Activated T-cell treated with anti-CD3 and anti-CD28 coated beads, Interleukin-2, amount 50 U/mL, for 4 hours (primary cell): ENCODE measurements at regions not wholly inside any gene's neighbourhood (a gene's known extent, or its start where the extent isn't known, plus 50 kb on each side); places are given as distances from the start of the nearest gene placed in this dataset.
"Not testable (repeated sequence)": the region's sequence is repeated elsewhere in the genome, so short reads cannot be mapped to it uniquely, and the experiment has no call there.

Experiments used
- ATAC-seq, 2 donors: fragments of 200-7000 bp; cut with Tn5 transposase; one replicate each; pipeline ENCODE4 v1.10.0; 2021
- DNase-seq: peaks from one replicate; pipeline ENCODE4 v3.0.0-alpha.2; 2020
- H3K27me3 Mint-ChIP-seq: one replicate; pipeline ENCODE4 v1.8.0; 2021; ENCODE audit warnings: low read depth, mixed read lengths
- H3K36me3 Mint-ChIP-seq: one replicate; pipeline ENCODE4 v1.8.0; 2022; ENCODE audit warnings: mixed read lengths; ENCODE audit not compliant: insufficient read depth
- H3K4me1 Mint-ChIP-seq: one replicate; pipeline ENCODE4 v1.8.0; 2021; ENCODE audit warnings: low read depth, mixed read lengths
- H3K4me3 Mint-ChIP-seq: one replicate; pipeline ENCODE4 v1.8.0; 2021; ENCODE audit warnings: mild to moderate bottlenecking, moderate library complexity, mixed read lengths
- H3K9me3 Mint-ChIP-seq: one replicate; pipeline ENCODE4 v1.8.0; 2021; ENCODE audit warnings: mixed read lengths

DNA sequence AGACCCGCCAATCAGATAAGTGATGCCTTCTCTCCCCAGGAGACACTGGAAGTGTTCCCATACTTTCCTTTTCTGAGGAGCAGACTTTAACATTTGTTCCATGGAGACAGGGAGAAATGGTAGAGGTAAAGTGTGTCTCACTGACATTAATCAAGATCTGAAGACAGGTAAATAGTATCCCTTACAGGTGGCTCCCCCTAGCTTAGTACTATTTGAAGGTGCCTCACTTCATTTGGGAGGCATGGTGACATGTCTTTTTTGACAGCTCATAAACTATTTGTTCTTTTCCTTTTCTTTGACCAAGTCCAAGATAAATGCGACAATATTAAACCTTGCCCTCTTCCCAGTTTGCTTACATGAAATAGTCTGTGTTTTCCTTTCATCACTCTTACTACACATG, 485.6 kb upstream of the IL12A start:
- Mint-ChIP-seq H3K36me3 (no peaks in the 10 kb centered on the region), H3K4me3 (no peak overlapping the region), H3K9me3 (peaks cover 6% of the 10 kb centered on the region), H3K4me1 (no peaks in the 10 kb centered on the region), H3K27me3 (no peaks in the 10 kb centered on the region)
- ATAC-seq (no peak), DNase-seq (no peak)

GRCh38 chr3:159510988-159511387, 477.6 kb upstream of the IL12A start:
- H3K36me3 Mint-ChIP-seq, DNase-seq, ATAC-seq, H3K9me3 Mint-ChIP-seq, H3K27me3 Mint-ChIP-seq, H3K4me1 Mint-ChIP-seq, H3K4me3 Mint-ChIP-seq: not testable (repeated sequence)

DNA sequence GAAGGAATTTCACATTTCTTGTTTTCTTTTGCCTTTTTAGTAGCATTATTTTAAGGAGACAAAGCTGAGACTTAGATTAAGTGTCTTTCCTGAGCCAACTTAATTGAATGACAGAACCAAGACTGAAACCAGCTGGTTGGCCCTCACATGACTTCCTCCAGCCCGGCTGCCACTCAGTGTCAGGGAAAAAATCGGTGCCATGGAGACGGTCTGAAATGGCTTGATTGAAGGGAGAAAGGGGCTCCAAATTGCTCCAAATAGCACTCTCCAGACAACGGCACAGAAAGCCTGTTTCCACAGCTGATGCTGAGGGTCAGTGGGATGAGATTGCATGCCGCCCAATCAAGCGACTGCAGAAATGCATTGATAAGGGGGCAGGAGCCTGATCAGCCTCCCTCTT, 475.2 kb upstream of the IL12A start:
- Mint-ChIP-seq H3K4me3 (no peak overlapping the region), H3K4me1 (no peaks in the 10 kb centered on the region), H3K36me3 (no peaks in the 10 kb centered on the region), H3K9me3 (peaks cover 5% of the 10 kb centered on the region), H3K27me3 (no peaks in the 10 kb centered on the region)
- DNase-seq (no peak), ATAC-seq (no peak)

- Mint-ChIP-seq H3K9me3 (peaks cover 4% of the 10 kb centered on the region), H3K27me3 (no peaks in the 10 kb centered on the region)
- ATAC-seq = no peak
Observed at GRCh38 chr3:159513867-159514380, 474.7 kb upstream of the IL12A start.

DNA sequence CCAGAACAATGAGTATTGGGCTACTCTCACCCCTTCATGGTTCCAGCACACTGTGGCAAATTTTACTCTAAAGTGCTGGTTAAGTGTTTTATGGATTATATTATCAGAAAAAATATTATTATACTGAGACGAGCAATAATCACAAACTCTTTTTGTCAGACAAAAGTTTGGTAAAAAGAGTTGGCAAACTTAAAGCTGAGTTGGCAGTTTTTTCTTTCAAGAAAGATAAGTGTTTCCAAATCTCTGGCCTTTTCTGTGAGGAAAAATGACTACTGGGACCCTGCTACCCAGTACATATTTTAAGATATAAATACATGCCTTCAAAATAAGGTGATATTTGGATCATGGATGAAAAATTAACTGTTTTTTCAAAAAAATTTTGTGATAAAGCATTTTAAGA, 471.5 kb upstream of the IL12A start:
- no peaks in the 10 kb centered on the region for H3K27me3 Mint-ChIP-seq

More at GRCh38 chr3:159513867-159514380, 474.7 kb upstream of the IL12A start:
- Mint-ChIP-seq H3K36me3 (no peaks in the 10 kb centered on the region), H3K4me3 (no peak overlapping the region), H3K4me1 (no peaks in the 10 kb centered on the region)
- no peak for DNase-seq

GRCh38 chr3:159520638-159521037, 468.0 kb upstream of the IL12A start:
- no peak for DNase-seq
- Mint-ChIP-seq H3K36me3 (no peaks in the 10 kb centered on the region), H3K4me1 (no peaks in the 10 kb centered on the region), H3K9me3 (no peaks in the 10 kb centered on the region), H3K27me3 (no peaks in the 10 kb centered on the region), H3K4me3 (no peak overlapping the region)
- ATAC-seq = no peak

More for the DNA sequence above, 471.5 kb upstream of the IL12A start:
- no peaks in the 10 kb centered on the region for H3K36me3 Mint-ChIP-seq
- ATAC-seq = no peak
- H3K4me3 Mint-ChIP-seq = no peak overlapping the region
- no peak for DNase-seq
- no peaks in the 10 kb centered on the region for H3K9me3 Mint-ChIP-seq
- no peaks in the 10 kb centered on the region for H3K4me1 Mint-ChIP-seq

GRCh38 chr3:159522276-159522675, 466.4 kb upstream of the IL12A start:
- H3K4me3 Mint-ChIP-seq = no peak overlapping the region
- H3K9me3 Mint-ChIP-seq = no peaks in the 10 kb centered on the region
- no peak for ATAC-seq
- H3K27me3 Mint-ChIP-seq = no peaks in the 10 kb centered on the region
- no peaks in the 10 kb centered on the region for H3K36me3 Mint-ChIP-seq
- DNase-seq = no peak
- no peaks in the 10 kb centered on the region for H3K4me1 Mint-ChIP-seq

- Mint-ChIP-seq H3K27me3 (no peaks in the 10 kb centered on the region), H3K9me3 (no peaks in the 10 kb centered on the region), H3K4me1 (no peaks in the 10 kb centered on the region), H3K36me3 (no peaks in the 10 kb centered on the region), H3K4me3 (no peak overlapping the region)
- ATAC-seq (no peak), DNase-seq (no peak)
Observed at GRCh38 chr3:159528251-159528895, 460.3 kb upstream of the IL12A start.

DNA sequence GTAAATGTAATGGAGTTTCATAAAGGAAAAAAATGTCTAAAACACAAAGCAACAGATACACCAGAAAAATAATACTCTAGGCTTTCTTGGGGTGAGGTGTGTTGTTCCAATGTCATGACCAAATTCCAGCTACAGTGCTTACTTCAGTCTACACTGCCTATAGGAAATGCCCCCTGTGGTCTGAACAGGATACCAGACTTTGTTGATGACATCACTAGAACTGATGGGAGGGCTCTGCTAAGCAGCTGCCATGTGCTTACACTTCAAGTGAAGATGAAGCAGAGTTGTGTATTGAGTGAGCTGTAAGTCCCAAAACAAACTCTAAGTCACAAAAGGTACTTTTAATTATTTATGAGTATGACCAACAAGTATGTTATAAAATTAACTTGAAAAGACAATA, 456.1 kb upstream of the IL12A start:
- Mint-ChIP-seq H3K27me3 (no peaks in the 10 kb centered on the region), H3K9me3 (peaks cover 4% of the 10 kb centered on the region), H3K4me3 (no peak overlapping the region), H3K36me3 (no peaks in the 10 kb centered on the region), H3K4me1 (no peaks in the 10 kb centered on the region)
- ATAC-seq (no peak), DNase-seq (no peak)

GRCh38 chr3:159534496-159534895, 454.1 kb upstream of the IL12A start:
- Mint-ChIP-seq H3K27me3 (no peaks in the 10 kb centered on the region), H3K9me3 (peaks cover 4% of the 10 kb centered on the region), H3K36me3 (no peaks in the 10 kb centered on the region), H3K4me3 (no peak overlapping the region), H3K4me1 (no peaks in the 10 kb centered on the region)
- DNase-seq (no peak), ATAC-seq (no peak)

DNA sequence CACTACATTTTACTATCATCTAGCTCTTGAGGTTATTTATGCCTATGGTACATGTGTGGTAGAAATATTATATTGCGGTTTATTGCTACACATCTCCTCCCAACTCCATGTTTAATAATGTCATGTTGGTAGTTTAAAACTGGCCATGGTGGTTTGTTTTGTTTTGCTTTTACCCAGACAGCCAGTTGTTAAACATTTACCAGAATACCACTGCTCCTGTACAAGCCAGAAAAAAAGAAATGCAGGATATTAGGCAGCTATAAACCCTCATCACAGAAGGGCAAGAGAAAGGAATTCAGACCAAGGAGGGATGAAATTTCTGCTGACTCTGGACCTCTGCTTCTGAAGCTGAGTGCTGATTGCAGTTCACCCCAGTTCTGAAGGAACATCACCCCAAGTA, 451.8 kb upstream of the IL12A start:
- Mint-ChIP-seq H3K36me3 (no peaks in the 10 kb centered on the region), H3K4me3 (no peak overlapping the region), H3K4me1 (no peaks in the 10 kb centered on the region), H3K9me3 (peaks cover 4% of the 10 kb centered on the region), H3K27me3 (no peaks in the 10 kb centered on the region)
- no peak for ATAC-seq
- DNase-seq = no peak

DNA sequence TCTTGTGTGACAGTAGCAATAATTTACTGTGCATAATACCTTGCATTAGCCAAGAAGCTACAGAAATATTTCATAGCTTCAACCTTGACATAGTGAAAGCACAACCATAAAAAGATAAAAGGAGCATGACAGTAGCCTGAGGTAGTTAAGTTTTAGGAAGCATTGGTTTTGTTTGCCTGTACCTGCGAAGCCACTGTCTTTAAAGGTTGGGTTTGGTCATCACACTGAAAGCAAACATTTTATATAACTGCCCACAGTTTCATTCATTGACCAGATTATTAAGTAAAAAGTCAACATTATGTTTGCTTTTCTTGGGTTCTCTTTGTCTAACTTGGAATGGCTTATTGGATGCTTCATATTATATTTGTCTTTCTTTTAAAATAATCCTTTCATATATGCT, 450.1 kb upstream of the IL12A start:
- Mint-ChIP-seq H3K36me3 (no peaks in the 10 kb centered on the region), H3K4me1 (no peaks in the 10 kb centered on the region), H3K27me3 (no peaks in the 10 kb centered on the region), H3K9me3 (peaks cover 4% of the 10 kb centered on the region), H3K4me3 (no peak overlapping the region)
- no peak for ATAC-seq
- DNase-seq = no peak

DNA sequence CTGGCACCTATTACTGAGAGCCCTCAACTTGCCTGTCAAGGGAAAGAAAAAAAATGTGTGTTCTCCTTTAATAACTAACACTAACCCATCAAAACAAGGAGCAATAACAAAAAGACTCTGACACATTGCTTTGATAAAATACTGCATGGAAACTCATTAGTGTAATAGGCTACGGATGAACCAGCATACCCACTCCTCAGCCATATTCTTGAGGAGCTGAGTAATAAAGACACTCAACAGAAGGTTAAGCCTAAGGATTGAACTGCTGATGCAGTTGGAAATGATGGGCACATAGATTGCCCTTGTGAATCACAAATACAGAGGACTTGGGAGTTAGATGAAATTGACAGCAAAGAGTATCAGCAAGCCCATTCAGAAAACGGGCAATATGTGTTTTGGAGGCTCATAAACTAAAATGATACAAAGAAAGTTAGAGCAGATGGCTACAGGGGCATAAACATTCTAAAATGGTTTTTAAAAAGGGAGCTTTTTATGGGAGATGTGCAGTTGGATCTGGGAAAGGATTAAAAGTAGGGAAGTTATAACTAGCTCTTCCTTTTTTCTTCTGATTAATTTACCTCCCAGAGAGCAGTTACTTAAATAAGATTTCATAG, 447.6 kb upstream of the IL12A start:
- Mint-ChIP-seq H3K4me3 (no peak overlapping the region), H3K4me1 (no peaks in the 10 kb centered on the region), H3K27me3 (no peaks in the 10 kb centered on the region), H3K9me3 (no peaks in the 10 kb centered on the region), H3K36me3 (no peaks in the 10 kb centered on the region)
- DNase-seq (no peak), ATAC-seq (no peak)

DNA sequence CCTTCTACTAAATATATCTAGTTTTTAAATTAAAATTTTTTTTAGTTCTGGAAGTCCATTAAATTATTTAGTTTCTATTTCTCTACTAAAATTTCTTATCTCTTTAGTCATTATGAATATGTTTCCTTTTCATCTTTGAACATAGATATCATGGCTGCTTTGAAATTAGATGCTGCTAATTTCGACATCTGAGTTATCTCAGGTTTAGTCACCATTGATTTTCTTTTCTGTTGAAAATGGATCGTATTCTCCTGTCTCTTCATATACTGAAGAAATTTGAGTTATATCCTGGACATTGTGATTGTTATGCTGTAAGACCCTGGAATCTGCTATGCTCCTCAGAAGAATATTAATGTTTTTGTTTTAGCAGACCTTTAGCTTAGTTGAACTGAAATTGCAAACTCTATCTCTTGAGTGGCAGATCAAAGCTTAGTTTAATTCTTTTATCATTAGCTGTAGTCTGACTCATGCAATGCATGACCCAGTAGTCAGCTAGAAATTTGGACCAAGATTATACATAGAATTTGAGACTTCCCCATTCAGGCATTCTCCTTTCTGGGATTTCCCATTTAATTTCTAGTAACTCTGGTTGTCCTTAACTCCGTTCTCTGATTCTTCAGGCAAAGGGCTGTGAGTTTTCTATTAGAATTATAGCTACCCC, 439.8 kb upstream of the IL12A start:
- H3K9me3 Mint-ChIP-seq = peaks cover 13% of the 10 kb centered on the region
- no peak for DNase-seq
- H3K4me1 Mint-ChIP-seq = no peaks in the 10 kb centered on the region
- no peak for ATAC-seq
- no peaks in the 10 kb centered on the region for H3K27me3 Mint-ChIP-seq
- no peak overlapping the region for H3K4me3 Mint-ChIP-seq
- H3K36me3 Mint-ChIP-seq = no peaks in the 10 kb centered on the region

GRCh38 chr3:159555205-159555604, 433.4 kb upstream of the IL12A start:
- Mint-ChIP-seq H3K9me3 (no peaks in the 10 kb centered on the region), H3K36me3 (no peaks in the 10 kb centered on the region), H3K27me3 (no peaks in the 10 kb centered on the region), H3K4me1 (no peaks in the 10 kb centered on the region), H3K4me3 (no peak overlapping the region)
- DNase-seq (no peak), ATAC-seq (no peak)
